GM12873 (cell line): ENCODE measurements at regions not wholly inside any gene's neighbourhood (a gene's known extent, or its start where the extent isn't known, plus 50 kb on each side); places are given as distances from the start of the nearest gene placed in this dataset.

Source experiments
- CTCF ChIP-seq: IDR thresholded peaks from 2 replicates; pipeline ENCODE4 v1.5.1; 2012; ENCODE audit warnings: low read depth, mild to moderate bottlenecking, moderate library complexity, low read length, control low read depth; ENCODE audit not compliant: insufficient read depth; ENCODE audit errors: missing control alignments

GRCh38 chr10:2890093-2890492, 177.3 kb upstream of the PFKP start:
- no peak for TF ChIP-seq CTCF

- TF ChIP-seq CTCF: no peak
Observed at GRCh38 chr10:2888403-2889004, 178.8 kb upstream of the PFKP start.

DNA sequence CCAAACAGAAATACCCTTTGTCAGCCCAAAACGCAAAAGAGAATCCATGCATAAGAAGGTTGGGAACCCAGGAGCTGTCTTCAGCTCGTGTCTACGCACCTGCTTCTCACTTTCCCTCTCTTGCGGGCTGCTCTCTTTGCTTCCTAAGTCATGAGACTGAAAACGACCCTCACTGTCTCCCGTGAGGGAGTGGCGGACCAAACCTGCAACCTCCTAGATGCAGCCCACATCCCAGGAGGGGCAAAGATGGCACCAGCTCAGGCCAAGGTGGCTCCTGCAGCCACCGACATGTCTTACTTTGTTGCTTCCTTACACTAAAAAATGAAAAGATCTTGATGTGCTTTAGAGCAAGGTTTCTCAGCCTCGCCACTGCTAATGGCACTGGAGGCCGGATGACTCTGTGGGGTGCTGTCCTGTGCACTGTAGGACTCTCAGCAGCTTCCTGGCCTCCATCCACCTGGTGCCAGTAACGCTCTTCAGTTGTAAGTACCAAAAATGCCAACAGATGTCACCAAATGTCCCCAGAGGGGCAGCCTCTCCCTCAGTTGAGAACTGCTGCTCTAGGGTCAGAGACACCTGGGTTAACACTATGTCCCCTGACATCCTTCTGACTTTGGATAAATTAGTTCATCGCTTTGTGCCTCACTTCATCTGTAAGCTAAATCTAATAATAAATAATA, 179.8 kb upstream of the PFKP start:
- TF ChIP-seq CTCF: no peak

GRCh38 chr10:2886662-2887061, 180.7 kb upstream of the PFKP start:
- TF ChIP-seq CTCF: no peak

GRCh38 chr10:2885288-2886278, 181.8 kb upstream of the PFKP start:
- TF ChIP-seq CTCF: no peak

- TF ChIP-seq CTCF: no peak
Observed at GRCh38 chr10:2883238-2883637, 184.1 kb upstream of the PFKP start.

GRCh38 chr10:2882628-2883027, 184.7 kb upstream of the PFKP start:
- no peak for TF ChIP-seq CTCF
